ENCODE measurements at regions not wholly inside any gene's neighbourhood (a gene's known extent, or its start where the extent isn't known, plus 50 kb on each side); places are given as distances from the start of the nearest gene placed in this dataset.

GRCh38 chr17:54280741-54281140, 458.0 kb downstream of the KIF2B start:
- no peak for TF ChIP-seq POLR2A (IDR thresholded peaks at IDR 0.05)
- TF ChIP-seq POLR2AphosphoS5 (IDR thresholded peaks at IDR 0.05), result no peak
